Non-pigmented ciliary epithelial cell (primary cell): ENCODE measurements at regions not wholly inside any gene's neighbourhood (a gene's known extent, or its start where the extent isn't known, plus 50 kb on each side); places are given as distances from the start of the nearest gene placed in this dataset.

Experiments
- DNase-seq: peaks from one replicate; pipeline ENCODE4 v3.0.0-alpha.2; 2010; ENCODE audit warnings: low read depth

- no peak for DNase-seq
These were observed 168.5 kb upstream of the GLI2 start for GRCh38 chr2:120567128-120567527.

- no peak for DNase-seq
These were observed 167.3 kb upstream of the GLI2 start for GRCh38 chr2:120568089-120568974.

GRCh38 chr2:120568975-120569268 is 166.7 kb upstream of the GLI2 start:
- no peak for DNase-seq

- DNase-seq, result no peak
These were observed 165.7 kb upstream of the GLI2 start for GRCh38 chr2:120570001-120570400.

GRCh38 chr2:120570546-120570945 is 165.1 kb upstream of the GLI2 start:
- no peak for DNase-seq

GRCh38 chr2:120571015-120571728 is 164.5 kb upstream of the GLI2 start:
- no peak for DNase-seq

GRCh38 chr2:120572226-120572625 is 163.4 kb upstream of the GLI2 start:
- DNase-seq, result no peak

GRCh38 chr2:120574620-120575019 is 161.0 kb upstream of the GLI2 start:
- no peak for DNase-seq

- no peak for DNase-seq
These were observed 159.7 kb upstream of the GLI2 start for GRCh38 chr2:120575966-120576365.

- DNase-seq, result no peak
These were observed 158.9 kb upstream of the GLI2 start for GRCh38 chr2:120576509-120577474.

- no peak for DNase-seq
These were observed 157.9 kb upstream of the GLI2 start for GRCh38 chr2:120577721-120578295.

- DNase-seq, result no peak
These were observed 156.9 kb upstream of the GLI2 start for GRCh38 chr2:120578576-120579352.

GRCh38 chr2:120579916-120580685 is 155.6 kb upstream of the GLI2 start:
- no peak for DNase-seq

GRCh38 chr2:120580709-120581108 is 155.0 kb upstream of the GLI2 start:
- no peak for DNase-seq

- no peak for DNase-seq
These were observed 152.5 kb upstream of the GLI2 start for GRCh38 chr2:120583121-120583520.

- DNase-seq, result no peak
These were observed 151.7 kb upstream of the GLI2 start for GRCh38 chr2:120583851-120584570.

- no peak for DNase-seq
These were observed 149.0 kb upstream of the GLI2 start for GRCh38 chr2:120586507-120587278.

GRCh38 chr2:120587279-120587996 is 148.2 kb upstream of the GLI2 start:
- no peak for DNase-seq
